HepG2 (cell line): ENCODE measurements at regions not wholly inside any gene's neighbourhood (a gene's known extent, or its start where the extent isn't known, plus 50 kb on each side); places are given as distances from the start of the nearest gene placed in this dataset.
A peak's percentile ranks its signal among the peaks of the same experiment; 100 is the strongest.

Experiments used
- ATAC-seq: fragments of 200-7000 bp; cut with Tn5 transposase; 3 replicates; pipeline ENCODE4 v1.9.1; 2020; ENCODE audit warnings: mild to moderate bottlenecking, moderate library complexity
- BruUV-seq: library from RNA; stranded (reverse); fragments of 400-500 nt; replicated peaks from 2 replicates; lab custom pipeline; 2021; lab: Mats Ljungman, UMichigan
- CTCF ChIA-PET: fragments of 300-600 bp; formaldehyde crosslinking; extraction: SDS; loops from one replicate; lab custom pipeline; 2021; ENCODE audit warnings: low total read pairs, inconsistent platforms, low intra/inter-chr PET ratio; lab: Yijun Ruan, JAX
- POLR2A ChIA-PET: fragments of 350-600 bp; sonication (Branson Sonifier 250); formaldehyde crosslinking; loops from one replicate; lab custom pipeline; 2020; ENCODE audit warnings: antibody characterized with exemption, inconsistent platforms; lab: Yijun Ruan, JAX
- DNase-seq: peaks from one replicate; pipeline ENCODE4 v3.0.0-alpha.2; 2015; ENCODE audit warnings: low spot score
- FAIRE-seq: peaks from 3 replicates; lab custom pipeline; 2011; peaks lifted over from hg19 to GRCh38; lab: Jason Lieb, UNC
- H2AFZ ChIP-seq: one replicate; pipeline ENCODE4 v1.6.1; 2011; ENCODE audit warnings: low read length, inconsistent platforms
- H3K27ac ChIP-seq: fragments of 300-600 bp; 3 replicates; pipeline ENCODE4 v1.8.0; 2011; ENCODE audit warnings: mixed run types, mild to moderate bottlenecking, mixed read lengths, low read length, inconsistent platforms; ENCODE audit not compliant: insufficient read depth; ENCODE audit errors: extremely low read length
- H3K27me3 ChIP-seq, 2 experiments: fragments of 200-600 bp in 1 of 2; 2 replicates in 1 of 2; 3 replicates in 1 of 2; pipeline versions ENCODE4 v1.6.0 to v1.8.0; 2011; ENCODE audit warnings: low read length in 2 of 2, mild to moderate bottlenecking in 2 of 2, moderate library complexity in 2 of 2, inconsistent platforms in 1 of 2; ENCODE audit not compliant: insufficient read depth in 2 of 2, control insufficient read depth in 1 of 2
- H3K36me3 ChIP-seq, 2 experiments: fragments of 200-600 bp in 1 of 2; replicated peaks in 1 of 2; 2 replicates in 1 of 2; 3 replicates in 1 of 2; pipeline versions ENCODE4 v1.5.1 to v1.8.0; 2011; ENCODE audit warnings: low read length in 2 of 2, inconsistent platforms in 1 of 2; ENCODE audit not compliant: insufficient read depth in 2 of 2, control insufficient read depth in 1 of 2
- H3K4me1 ChIP-seq: 2 replicates; pipeline ENCODE4 v1.5.1; 2012; ENCODE audit warnings: low read length, inconsistent platforms; ENCODE audit not compliant: insufficient read depth
- H3K4me2 ChIP-seq: 2 replicates; pipeline ENCODE4 v1.6.0; 2011; ENCODE audit warnings: low read depth, low read length, inconsistent platforms
- H3K4me3 ChIP-seq, 3 experiments: fragments of 200-600 bp in 1 of 3; sonication (generic), shearing (Covaris generic) in 1 of 3; replicated peaks in 1 of 3; 2 replicates each; pipeline ENCODE4 v1.5.1; 2011 to 2016; ENCODE audit warnings: low read length in 3 of 3, inconsistent platforms in 2 of 3, low read depth in 2 of 3, mild to moderate bottlenecking in 2 of 3, control low read depth in 1 of 3, mixed read lengths in 1 of 3; ENCODE audit not compliant: insufficient read depth in 1 of 3
- H3K79me2 ChIP-seq: one replicate; pipeline ENCODE4 v1.6.1; 2011; ENCODE audit warnings: low read length, inconsistent platforms; ENCODE audit not compliant: insufficient read depth
- H3K9ac ChIP-seq: 2 replicates; pipeline ENCODE4 v1.6.0; 2011; ENCODE audit warnings: mild to moderate bottlenecking, low read depth, low read length, inconsistent platforms; ENCODE audit not compliant: insufficient read depth
- H3K9me3 ChIP-seq: 2 replicates; pipeline ENCODE4 v1.5.1; 2012; ENCODE audit warnings: mild to moderate bottlenecking, low read length
- H4K20me1 ChIP-seq: 2 replicates; pipeline ENCODE4 v1.6.0; 2011; ENCODE audit warnings: inconsistent platforms, mild to moderate bottlenecking, low read length, moderate library complexity; ENCODE audit not compliant: insufficient read depth
- ELF3 ChIP-seq: IDR thresholded peaks from 2 replicates; pipeline ENCODE4 v1.6.1; 2016; ENCODE audit warnings: missing genetic modification reagents, missing compliant biosample characterization
- FOSL2 ChIP-seq: sonication (generic); formaldehyde crosslinking; IDR thresholded peaks from 2 replicates; pipeline ENCODE4 v1.4.0; 2020; ENCODE audit warnings: missing genetic modification reagents
- GRHL1 ChIP-seq: sonication (generic); formaldehyde crosslinking; conservative IDR thresholded peaks from 2 replicates; pipeline ENCODE4 v1.8.0; 2022; ENCODE audit warnings: missing genetic modification reagents
- NBN ChIP-seq: fragments of 450-650 bp; conservative IDR thresholded peaks from 2 replicates; pipeline ENCODE4 v1.6.1; 2017
- WIZ ChIP-seq: sonication (generic); formaldehyde crosslinking; IDR thresholded peaks from 2 replicates; pipeline ENCODE4 v1.5.1; 2020; ENCODE audit warnings: mild to moderate bottlenecking, missing genetic modification reagents
- ZBTB34 ChIP-seq: sonication (generic); formaldehyde crosslinking; IDR thresholded peaks from 2 replicates; pipeline ENCODE4 v1.8.0; 2022; ENCODE audit warnings: mild to moderate bottlenecking, missing genetic modification reagents
- ZNF672 ChIP-seq: sonication (generic); formaldehyde crosslinking; IDR thresholded peaks from 2 replicates; pipeline ENCODE4 v1.8.1; 2022; ENCODE audit warnings: missing genetic modification reagents
- in situ Hi-C: cut with HindIII; loops from 2 replicates; pipeline ENCODE4 v1.10.0; 2017; ENCODE audit warnings: low pct_unique_long_range_greater_than_20kb; ENCODE audit not compliant: extremely low pct_ligation_motif_present
- intact Hi-C: fragments of 100-400 bp; cut with micrococcal nuclease; formaldehyde crosslinking; loops from one replicate; pipeline ENCODE4 v1.10.0; 2022; ENCODE audit not compliant: unreplicated experiment

GRCh38 chr13:36764957-36765356 lies 54.1 kb upstream of the RFXAP start (continued):
- TF ChIP-seq ZBTB34 (no peak), NBN (no peak), WIZ (CRISPR knock-in tag) (no peak), ZNF672 (no peak), ELF3 (CRISPR knock-in tag) (no peak)

DNA sequence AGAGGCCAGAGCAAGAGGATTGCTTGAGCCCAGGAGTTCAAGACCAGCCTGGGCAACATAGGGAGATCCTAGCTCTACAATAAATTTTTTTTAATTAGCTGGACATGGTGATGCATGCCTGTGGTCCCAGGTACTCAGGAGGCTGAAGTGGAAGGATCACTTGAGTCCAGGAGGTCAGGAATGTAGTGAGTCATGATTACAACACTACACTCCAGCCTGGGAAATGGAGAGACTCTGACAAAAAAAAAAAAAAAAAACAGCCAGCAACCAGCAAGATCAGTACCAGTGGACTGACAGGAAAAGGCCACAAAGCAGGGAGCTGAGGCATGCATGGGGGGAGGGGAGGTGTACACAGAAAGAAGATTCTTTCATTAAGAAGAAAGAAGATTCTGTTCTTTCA lies 52.7 kb upstream of the RFXAP start:
- DNase-seq (peak; percentile 47), FAIRE-seq (no peak), ATAC-seq (no peak)
- Histone ChIP-seq H3K27ac (no peak overlapping the region), H4K20me1 (no peaks in the 10 kb centered on the region), H3K4me3 (no peak overlapping the region), H3K9ac (no peak overlapping the region), H3K27me3 (no peaks in the 10 kb centered on the region; a peak in 1 of 5 replicates), H3K79me2 (no peaks in the 10 kb centered on the region), H3K4me1 (no peaks in the 10 kb centered on the region), H3K4me2 (no peak overlapping the region), H3K9me3 (peaks cover 13% of the 10 kb centered on the region), H2AFZ (no peak overlapping the region), H3K36me3 (no peaks in the 10 kb centered on the region)
- intact Hi-C loops = no loop called here
- TF ChIP-seq GRHL1 (CRISPR knock-in tag) (no peak), FOSL2 (CRISPR knock-in tag) (peak; percentile 67)
- in situ Hi-C loops = no loop called here
- POLR2A ChIA-PET = no interaction called here
- no TSS peak for BruUV-seq
- CTCF ChIA-PET = no interaction called here
